ENCODE measurements at regions not wholly inside any gene's neighbourhood (a gene's known extent, or its start where the extent isn't known, plus 50 kb on each side); places are given as distances from the start of the nearest gene placed in this dataset.

DNA sequence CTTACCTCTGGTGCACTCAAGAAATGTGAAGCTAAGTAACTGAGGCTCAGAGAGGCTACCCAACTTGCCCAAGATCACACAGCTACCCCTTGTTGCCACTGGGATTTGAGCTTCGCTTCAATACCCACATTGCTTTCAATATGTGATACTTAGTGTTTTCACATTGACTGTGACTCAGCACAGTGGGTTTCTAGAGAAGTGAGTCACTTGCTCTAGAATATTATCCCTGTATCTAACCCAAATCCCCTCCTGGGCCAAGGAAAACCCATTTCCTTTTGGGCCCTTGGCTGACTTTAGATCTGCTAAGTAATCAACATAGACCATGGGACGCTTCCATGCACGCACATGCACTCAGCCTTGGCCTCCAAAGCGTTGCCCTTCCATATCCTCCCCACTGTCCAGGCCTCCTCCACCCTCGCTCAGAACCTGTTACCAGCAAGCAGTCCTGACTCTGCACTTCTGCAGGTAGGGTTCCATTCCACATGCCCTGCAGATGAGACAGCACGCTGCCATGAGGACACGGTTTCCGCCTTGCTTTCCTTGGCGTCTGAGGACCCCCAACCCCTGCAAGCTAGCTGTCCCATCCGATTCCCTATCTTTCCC lies 87.7 kb upstream of the CHST15 start:
- no peak for DNase-seq (ENCODE audit: extremely low spot score)
- POLR2A ChIA-PET, result no interaction called here
- TF ChIP-seq, protein P1, sequence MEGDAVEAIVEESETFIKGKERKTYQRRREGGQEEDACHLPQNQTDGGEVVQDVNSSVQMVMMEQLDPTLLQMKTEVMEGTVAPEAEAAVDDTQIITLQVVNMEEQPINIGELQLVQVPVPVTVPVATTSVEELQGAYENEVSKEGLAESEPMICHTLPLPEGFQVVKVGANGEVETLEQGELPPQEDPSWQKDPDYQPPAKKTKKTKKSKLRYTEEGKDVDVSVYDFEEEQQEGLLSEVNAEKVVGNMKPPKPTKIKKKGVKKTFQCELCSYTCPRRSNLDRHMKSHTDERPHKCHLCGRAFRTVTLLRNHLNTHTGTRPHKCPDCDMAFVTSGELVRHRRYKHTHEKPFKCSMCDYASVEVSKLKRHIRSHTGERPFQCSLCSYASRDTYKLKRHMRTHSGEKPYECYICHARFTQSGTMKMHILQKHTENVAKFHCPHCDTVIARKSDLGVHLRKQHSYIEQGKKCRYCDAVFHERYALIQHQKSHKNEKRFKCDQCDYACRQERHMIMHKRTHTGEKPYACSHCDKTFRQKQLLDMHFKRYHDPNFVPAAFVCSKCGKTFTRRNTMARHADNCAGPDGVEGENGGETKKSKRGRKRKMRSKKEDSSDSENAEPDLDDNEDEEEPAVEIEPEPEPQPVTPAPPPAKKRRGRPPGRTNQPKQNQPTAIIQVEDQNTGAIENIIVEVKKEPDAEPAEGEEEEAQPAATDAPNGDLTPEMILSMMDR (IDR thresholded peaks at IDR 0.05; ENCODE audit: control extremely low read depth, extremely low read depth, low read depth, missing control alignments), result no peak
- CTCF ChIA-PET, result interaction anchor here (1.9 kb wide), 1 partner anchor 12 kb away, joined by 6 read pairs; no protein-coding TSS in a partner anchor

DNA sequence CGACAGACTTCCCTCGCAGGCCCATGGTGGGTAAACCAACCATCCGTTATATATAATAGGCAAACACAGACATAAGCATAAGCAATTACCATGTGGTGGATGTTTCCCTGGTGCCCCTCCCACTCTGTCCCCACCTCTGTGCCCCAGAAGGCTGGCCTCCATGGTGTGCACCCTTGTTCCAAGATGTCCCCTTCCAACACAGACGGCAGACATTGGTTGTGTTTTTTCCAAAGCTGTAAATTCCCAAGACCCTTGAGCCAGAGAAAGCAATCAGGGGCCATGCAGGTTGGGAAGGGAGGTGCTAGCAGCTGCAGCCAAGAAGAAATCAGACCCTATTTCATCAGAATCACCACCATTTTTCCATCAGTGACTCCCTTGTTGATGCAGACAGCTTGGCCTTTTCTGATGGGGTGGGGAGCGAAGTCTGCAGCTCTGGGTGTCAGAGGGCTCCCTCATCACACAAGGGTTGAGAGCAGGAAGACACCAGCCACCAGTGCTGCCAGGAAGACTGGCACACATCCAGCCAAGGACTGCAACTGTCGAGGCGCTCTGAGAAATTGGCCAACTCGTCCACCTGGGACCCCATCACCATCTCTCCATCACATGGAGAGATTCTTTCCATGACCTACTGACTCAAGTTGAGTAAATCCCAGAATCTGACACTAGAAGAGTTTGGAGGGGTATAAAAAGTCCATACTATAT lies 86.8 kb upstream of the CHST15 start:
- CTCF ChIA-PET, result interaction anchor here (1.9 kb wide), 1 partner anchor 13 kb away, joined by 6 read pairs; no protein-coding TSS in a partner anchor
- no peak for DNase-seq (ENCODE audit: extremely low spot score)
- POLR2A ChIA-PET, result no interaction called here
- TF ChIP-seq, protein P1 (IDR thresholded peaks at IDR 0.05; ENCODE audit: control extremely low read depth, extremely low read depth, low read depth, missing control alignments), result no peak

DNA sequence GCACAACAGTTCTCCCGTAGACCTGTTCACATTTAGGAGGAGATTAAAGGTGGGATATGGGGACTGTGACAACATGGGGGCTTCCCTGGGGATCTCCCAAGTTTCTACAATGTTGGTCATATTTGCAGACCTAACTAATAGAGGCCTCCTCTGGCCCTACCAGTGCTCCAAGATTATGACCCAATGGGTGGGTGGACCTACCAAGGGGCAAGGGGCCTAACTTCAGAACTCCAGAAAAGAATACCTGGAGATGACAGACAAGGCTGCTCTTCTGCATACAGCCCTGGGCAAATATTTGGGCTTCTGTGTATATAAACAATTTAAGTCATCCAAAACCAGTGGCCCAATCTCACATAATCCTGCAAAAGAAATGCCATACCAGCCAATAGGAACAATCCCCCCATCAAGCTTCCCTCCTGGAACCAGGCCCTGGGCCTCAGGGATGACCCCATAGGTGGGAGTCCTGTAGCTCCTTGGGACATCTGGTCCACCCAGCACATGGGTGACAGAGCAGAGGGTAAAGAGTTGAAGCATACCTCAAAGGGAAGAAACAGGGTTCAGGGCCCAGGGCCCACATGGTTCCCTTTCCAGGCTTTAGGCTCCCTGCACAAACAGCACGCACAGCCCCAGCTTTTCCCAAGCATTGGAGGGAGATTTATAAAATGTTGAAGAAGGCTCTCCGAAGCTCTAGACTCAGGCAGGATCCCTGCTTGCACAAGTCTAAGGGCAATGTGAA lies 86.1 kb upstream of the CHST15 start:
- DNase-seq (ENCODE audit: extremely low spot score), result no peak
- POLR2A ChIA-PET, result no interaction called here
- TF ChIP-seq, protein P1 (IDR thresholded peaks at IDR 0.05; ENCODE audit: control extremely low read depth, extremely low read depth, low read depth, missing control alignments), result no peak
- CTCF ChIA-PET, result no interaction called here

DNA sequence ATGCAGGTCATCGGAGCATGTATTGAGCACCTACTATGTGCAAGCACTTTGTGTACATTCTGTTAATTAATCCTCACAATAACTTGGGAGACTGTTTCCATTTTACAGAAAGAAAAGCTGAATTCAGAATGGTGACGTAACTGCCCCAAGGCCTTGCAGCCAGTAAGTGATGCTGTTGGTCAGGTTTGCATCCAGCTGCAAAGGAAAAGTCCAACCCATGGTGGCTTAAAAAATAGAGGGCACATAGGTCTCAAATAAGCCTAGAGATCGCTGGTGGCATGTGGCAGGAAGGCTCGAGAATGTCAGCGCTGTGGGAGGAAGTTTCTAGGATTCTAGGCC lies 83.8 kb upstream of the CHST15 start:
- POLR2A ChIA-PET, result no interaction called here
- TF ChIP-seq, protein P1 (IDR thresholded peaks at IDR 0.05; ENCODE audit: control extremely low read depth, extremely low read depth, low read depth, missing control alignments), result no peak
- DNase-seq (ENCODE audit: extremely low spot score), result no peak
- CTCF ChIA-PET, result interaction anchor here (1.2 kb wide), 1 partner anchor 10 kb away, joined by 4 read pairs; no protein-coding TSS in a partner anchor

DNA sequence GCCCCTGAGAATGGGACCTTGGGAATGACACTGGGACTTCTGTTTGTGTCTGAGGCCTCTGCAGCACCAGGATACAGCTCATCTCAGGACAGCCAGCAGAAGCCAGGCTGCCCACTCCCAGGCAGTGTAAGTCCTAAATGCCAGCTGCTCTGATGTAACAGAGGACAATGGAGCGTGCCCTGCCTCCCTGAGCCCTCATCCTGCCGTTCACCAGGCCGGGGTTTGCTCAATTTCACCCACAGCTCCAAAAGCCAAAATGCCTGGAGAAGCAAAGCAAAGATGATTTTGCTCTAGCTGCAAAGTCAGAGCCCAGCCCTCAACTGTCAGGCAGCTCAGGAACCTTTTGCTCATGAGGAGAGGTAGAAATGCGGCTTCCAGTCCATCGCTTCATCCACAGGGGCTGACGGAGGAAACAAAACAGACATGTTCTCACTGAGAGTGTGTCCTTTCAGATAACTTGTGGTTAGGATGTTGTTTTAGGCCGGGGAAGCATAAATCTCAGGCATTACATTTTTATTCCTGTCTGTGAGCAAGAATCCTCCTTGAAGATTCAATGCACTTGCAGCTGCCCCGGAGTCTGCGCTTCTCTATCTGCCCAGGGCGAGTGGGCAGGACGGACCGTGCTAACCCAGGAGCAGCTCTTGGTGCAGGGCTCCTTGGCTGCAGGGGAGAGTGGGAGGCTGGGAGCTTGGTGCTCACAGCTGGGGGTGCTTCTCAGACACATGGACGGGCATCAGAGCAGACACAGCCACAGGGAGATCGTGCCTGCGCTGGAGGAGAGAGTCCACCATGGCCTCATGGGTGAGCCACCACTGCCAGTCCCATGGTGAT lies 83.2 kb upstream of the CHST15 start:
- no peak for DNase-seq (ENCODE audit: extremely low spot score)
- TF ChIP-seq, protein P1 (IDR thresholded peaks at IDR 0.05; ENCODE audit: control extremely low read depth, extremely low read depth, low read depth, missing control alignments), result no peak
- CTCF ChIA-PET, result interaction anchor here (1.2 kb wide), 1 partner anchor 10 kb away, joined by 4 read pairs; no protein-coding TSS in a partner anchor
- POLR2A ChIA-PET, result no interaction called here

Data from GM10248 (cell line).